B cell (primary cell): ENCODE measurements at regions not wholly inside any gene's neighbourhood (a gene's known extent, or its start where the extent isn't known, plus 50 kb on each side); places are given as distances from the start of the nearest gene placed in this dataset.
A peak's percentile ranks its signal among the peaks of the same experiment; 100 is the strongest.

ENCODE experiments used
- ATAC-seq: fragments of 200-7000 bp; cut with Tn5 transposase; one replicate; pipeline ENCODE4 v1.10.0; 2021; ENCODE audit warnings: low read depth, mild to moderate bottlenecking, moderate number of reproducible peaks, moderate library complexity
- CTCF ChIA-PET: fragments of 350-600 bp; sonication (Branson Sonifier 250); formaldehyde crosslinking; loops from one replicate; lab custom pipeline; 2021; ENCODE audit warnings: antibody characterized with exemption, inconsistent platforms; lab: Charles Lee
- POLR2A ChIA-PET: fragments of 350-600 bp; sonication (Branson Sonifier 250); formaldehyde crosslinking; loops from one replicate; lab custom pipeline; 2021; ENCODE audit warnings: antibody characterized with exemption; lab: Charles Lee
- DNase-seq: peaks from one replicate; pipeline ENCODE4 v3.0.0; 2013
- H2AFZ ChIP-seq: 2 replicates; pipeline ENCODE4 v1.6.1; 2012; ENCODE audit warnings: mild to moderate bottlenecking, low read depth, low read length; ENCODE audit not compliant: insufficient read depth, poor library complexity, severe bottlenecking
- H3K27ac ChIP-seq, 2 donors: 1 replicate in 1 of 2; 2 replicates in 1 of 2; pipeline ENCODE4 v1.5.1; 2012 to 2013; ENCODE audit warnings: low read length in 2 of 2, mild to moderate bottlenecking in 2 of 2, moderate library complexity in 1 of 2
- H3K27me3 ChIP-seq, 4 experiments: fragments of 200-600 bp in 1 of 4; sonication (generic) in 1 of 4; replicated peaks in 1 of 4; 1 replicate in 2 of 4; 2 replicates in 2 of 4; pipeline versions ENCODE4 v1.6.1 to v1.7.0; 2013 to 2016; ENCODE audit warnings: low read length in 3 of 4, mild to moderate bottlenecking in 2 of 4, mixed read lengths in 1 of 4, moderate library complexity in 1 of 4; ENCODE audit not compliant: insufficient read depth in 4 of 4, control insufficient read depth in 3 of 4; ENCODE audit errors: control extremely low read depth in 1 of 4
- H3K36me3 ChIP-seq, 2 experiments: replicated peaks in 1 of 2; 1 replicate in 1 of 2; 2 replicates in 1 of 2; pipeline versions ENCODE4 v1.6.1 to v1.7.1; 2013; ENCODE audit warnings: low read length in 1 of 2; ENCODE audit not compliant: insufficient read depth in 2 of 2, control insufficient read depth in 1 of 2; ENCODE audit errors: control extremely low read depth in 1 of 2, extremely low read depth in 1 of 2
- H3K4me1 ChIP-seq, 2 donors: fragments of 200-600 bp in 1 of 2; sonication (generic) in 1 of 2; 1 replicate in 1 of 2; 2 replicates in 1 of 2; pipeline versions ENCODE4 v1.5.1 to v1.6.1; 2013 to 2017; ENCODE audit warnings: low read length in 2 of 2; ENCODE audit not compliant: control insufficient read depth in 2 of 2, insufficient read depth in 2 of 2
- H3K4me2 ChIP-seq: replicated peaks from 2 replicates; pipeline ENCODE3; 2012; ENCODE audit warnings: mild to moderate bottlenecking, low read depth, low read length; ENCODE audit not compliant: poor library complexity, severe bottlenecking
- H3K4me3 ChIP-seq, 5 experiments: fragments of 200-600 bp in 1 of 5; sonication (generic) in 1 of 5; 1 replicate in 3 of 5; 2 replicates in 2 of 5; pipeline versions ENCODE4 v1.5.1 to v1.7.0; 2011 to 2016; ENCODE audit warnings: low read length in 4 of 5, mild to moderate bottlenecking in 4 of 5, low read depth in 2 of 5, control low read depth in 1 of 5, moderate library complexity in 1 of 5; ENCODE audit not compliant: insufficient read depth in 1 of 5; ENCODE audit errors: control extremely low read depth in 1 of 5, extremely low read depth in 1 of 5
- H3K79me2 ChIP-seq: fragments of 200-600 bp; sonication (generic); one replicate; pipeline ENCODE4 v1.6.0; 2016; ENCODE audit warnings: low read length; ENCODE audit not compliant: control insufficient read depth, insufficient read depth
- H3K9ac ChIP-seq: fragments of 200-600 bp; sonication (generic); 2 replicates; pipeline ENCODE4 v1.6.1; 2017; ENCODE audit warnings: mild to moderate bottlenecking, low read length, moderate library complexity
- H3K9me3 ChIP-seq, 3 donors: one replicate each; pipeline versions ENCODE4 v1.6.1 to v1.7.1; 2013; ENCODE audit warnings: low read length in 2 of 3; ENCODE audit not compliant: control insufficient read depth in 2 of 3, insufficient read depth in 1 of 3; ENCODE audit errors: control extremely low read depth in 1 of 3
- H4K20me1 ChIP-seq: 2 replicates; pipeline ENCODE4 v1.6.0; 2012; ENCODE audit warnings: mild to moderate bottlenecking, low read length; ENCODE audit not compliant: insufficient read depth, control insufficient read depth, poor library complexity, severe bottlenecking
- H3K27ac Mint-ChIP-seq: one replicate; pipeline ENCODE4 v1.8.0; 2021; ENCODE audit warnings: mixed read lengths
- H3K27me3 Mint-ChIP-seq: one replicate; pipeline ENCODE4 v1.8.0; 2021; ENCODE audit warnings: mixed read lengths
- H3K4me1 Mint-ChIP-seq: one replicate; pipeline ENCODE4 v1.8.0; 2021; ENCODE audit warnings: mixed read lengths
- H3K4me3 Mint-ChIP-seq: one replicate; pipeline ENCODE4 v1.8.0; 2021; ENCODE audit warnings: mixed read lengths
- H3K9me3 Mint-ChIP-seq: one replicate; pipeline ENCODE4 v1.8.0; 2022; ENCODE audit warnings: mixed read lengths; ENCODE audit not compliant: insufficient read depth
- EZH2 ChIP-seq: IDR thresholded peaks from 2 replicates; pipeline ENCODE4 v1.6.1; 2012; ENCODE audit warnings: borderline replicate concordance, low read depth, mild to moderate bottlenecking, moderate library complexity, low read length; ENCODE audit not compliant: insufficient read depth, poor library complexity, severe bottlenecking
- WGBS: methylation state at CpG from one replicate; pipeline ENCODE4 v1.1.5; 2013; ENCODE audit warnings: missing lambda C conversion rate; ENCODE audit not compliant: insufficient coverage; 5-methylcytosine and 5-hydroxymethylcytosine counted together
- intact Hi-C: fragments of 100-400 bp; cut with micrococcal nuclease; formaldehyde crosslinking; loops from one replicate; pipeline ENCODE4 v1.10.0; 2022
- TF ChIP-seq, protein P1 (sequence below): fragments of 200-600 bp; IDR thresholded peaks from one replicate; pipeline ENCODE4 v1.8.0; 2022; ENCODE audit warnings: antibody characterized with exemption, mild to moderate bottlenecking

DNA sequence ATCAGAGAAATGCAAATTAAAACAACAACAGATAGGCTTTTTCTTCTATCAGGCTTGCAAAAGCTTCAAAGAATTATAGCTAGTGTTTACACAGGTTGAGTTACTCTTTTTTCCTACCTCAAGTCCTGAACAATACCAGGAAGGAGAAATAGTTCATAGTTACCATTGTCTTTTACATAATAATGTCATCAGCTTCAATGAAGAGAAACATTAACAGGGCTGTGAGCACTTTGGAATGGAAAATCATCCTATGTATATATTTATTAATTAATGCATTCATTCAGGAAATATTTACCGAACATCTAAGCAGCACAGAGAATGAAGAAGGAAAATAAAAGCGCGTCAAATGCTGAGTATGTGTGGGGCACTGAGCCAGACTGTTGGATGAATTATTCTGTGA lies 197.3 kb downstream of the ZBTB18 start:
- ATAC-seq (no peak), DNase-seq (no peak)
- Mint-ChIP-seq H3K4me3 (no peak overlapping the region), H3K9me3 (no peaks in the 10 kb centered on the region), H3K27ac (no peak overlapping the region), H3K4me1 (peaks cover 48% of the 10 kb centered on the region), H3K27me3 (no peaks in the 10 kb centered on the region)
- no peak overlapping the region for H3K4me2 ChIP-seq
- intact Hi-C loops, result no loop called here
- H3K79me2 ChIP-seq, result peaks cover 4% of the 10 kb centered on the region
- H2AFZ ChIP-seq, result no peak overlapping the region
- ChIA-PET POLR2A (no interaction called here), CTCF (interaction anchor here (1.0 kb wide), 1 partner anchor 200 kb away, joined by 3 read pairs; no protein-coding TSS in a partner anchor)
- TF ChIP-seq, protein P1, sequence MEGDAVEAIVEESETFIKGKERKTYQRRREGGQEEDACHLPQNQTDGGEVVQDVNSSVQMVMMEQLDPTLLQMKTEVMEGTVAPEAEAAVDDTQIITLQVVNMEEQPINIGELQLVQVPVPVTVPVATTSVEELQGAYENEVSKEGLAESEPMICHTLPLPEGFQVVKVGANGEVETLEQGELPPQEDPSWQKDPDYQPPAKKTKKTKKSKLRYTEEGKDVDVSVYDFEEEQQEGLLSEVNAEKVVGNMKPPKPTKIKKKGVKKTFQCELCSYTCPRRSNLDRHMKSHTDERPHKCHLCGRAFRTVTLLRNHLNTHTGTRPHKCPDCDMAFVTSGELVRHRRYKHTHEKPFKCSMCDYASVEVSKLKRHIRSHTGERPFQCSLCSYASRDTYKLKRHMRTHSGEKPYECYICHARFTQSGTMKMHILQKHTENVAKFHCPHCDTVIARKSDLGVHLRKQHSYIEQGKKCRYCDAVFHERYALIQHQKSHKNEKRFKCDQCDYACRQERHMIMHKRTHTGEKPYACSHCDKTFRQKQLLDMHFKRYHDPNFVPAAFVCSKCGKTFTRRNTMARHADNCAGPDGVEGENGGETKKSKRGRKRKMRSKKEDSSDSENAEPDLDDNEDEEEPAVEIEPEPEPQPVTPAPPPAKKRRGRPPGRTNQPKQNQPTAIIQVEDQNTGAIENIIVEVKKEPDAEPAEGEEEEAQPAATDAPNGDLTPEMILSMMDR, result no peak
- TF ChIP-seq EZH2, result no peak
- H3K36me3 ChIP-seq, result no peaks in the 10 kb centered on the region
- H4K20me1 ChIP-seq, result no peaks in the 10 kb centered on the region
- no peaks in the 10 kb centered on the region for H3K9me3 ChIP-seq
- no CpG with 5 or more reads among the region's 3 CpGs for WGBS
- no peak overlapping the region for H3K4me3 ChIP-seq
- peaks cover 47 to 49% of the 10 kb centered on the region in 2 donors for H3K4me1 ChIP-seq
- H3K9ac ChIP-seq, result no peak overlapping the region
- no peak overlapping the region for H3K27ac ChIP-seq
- no peaks in the 10 kb centered on the region for H3K27me3 ChIP-seq

GRCh38 chr1:244252211-244252610 lies 199.5 kb downstream of the ADSS2 start:
- Histone ChIP-seq H3K4me3 (no peak overlapping the region), H3K79me2 (peaks cover 4% of the 10 kb centered on the region), H3K4me2 (peak overlapping the region; percentile 17), H3K36me3 (no peaks in the 10 kb centered on the region), H2AFZ (peak overlapping the region; percentile 39), H4K20me1 (no peaks in the 10 kb centered on the region), H3K27ac (no peak overlapping the region), H3K4me1 (peaks cover 43 to 52% of the 10 kb centered on the region in 2 donors), H3K9ac (no peak overlapping the region), H3K9me3 (peaks cover 0 to 7% (median 0%) of the 10 kb centered on the region in 3 donors), H3K27me3 (no peaks in the 10 kb centered on the region)
- POLR2A ChIA-PET, result no interaction called here
- intact Hi-C loops, result no loop called here
- Mint-ChIP-seq H3K4me1 (peaks cover 44% of the 10 kb centered on the region), H3K9me3 (peaks cover 2% of the 10 kb centered on the region), H3K27me3 (no peaks in the 10 kb centered on the region), H3K27ac (no peak overlapping the region), H3K4me3 (no peak overlapping the region)
- TF ChIP-seq, protein P1, result no peak
- no peak for TF ChIP-seq EZH2
- no peak for ATAC-seq
- WGBS, result 100% methylated on average over 1 of the region's 4 CpGs
- CTCF ChIA-PET, result no interaction called here
- no peak for DNase-seq
